ENCODE measurements at regions not wholly inside any gene's neighbourhood (a gene's known extent, or its start where the extent isn't known, plus 50 kb on each side); places are given as distances from the start of the nearest gene placed in this dataset.

GRCh38 chr13:30107521-30108136, 199.7 kb downstream of the KATNAL1 start:
- no peak for DNase-seq (ENCODE audit: low spot score)

GRCh38 chr13:30107121-30107520, 200.2 kb downstream of the KATNAL1 start:
- DNase-seq (ENCODE audit: low spot score) = no peak

- peak; percentile 26 for DNase-seq (ENCODE audit: low spot score)
Observed at GRCh38 chr13:30105381-30105780, 202.0 kb downstream of the KATNAL1 start.

GRCh38 chr13:30103161-30103840, 204.1 kb downstream of the KATNAL1 start:
- DNase-seq (ENCODE audit: low spot score) = no peak

- no peak for DNase-seq (ENCODE audit: low spot score)
Observed at GRCh38 chr13:30100226-30100625, 207.1 kb downstream of the KATNAL1 start.

GRCh38 chr13:30097701-30098100, 209.7 kb downstream of the KATNAL1 start:
- DNase-seq (ENCODE audit: low spot score) = no peak

GRCh38 chr13:30097089-30097488, 210.3 kb downstream of the KATNAL1 start:
- DNase-seq (ENCODE audit: low spot score) = no peak

GRCh38 chr13:30094015-30094414, 213.3 kb downstream of the KATNAL1 start:
- DNase-seq (ENCODE audit: low spot score) = no peak

- DNase-seq (ENCODE audit: low spot score) = no peak
Observed at GRCh38 chr13:30093236-30093635, 214.1 kb downstream of the KATNAL1 start.

GRCh38 chr13:30091691-30092090, 215.7 kb downstream of the KATNAL1 start:
- DNase-seq (ENCODE audit: low spot score) = no peak

- DNase-seq (ENCODE audit: low spot score) = no peak
Observed at GRCh38 chr13:30091035-30091434, 216.3 kb downstream of the KATNAL1 start.

- DNase-seq (ENCODE audit: low spot score) = no peak
Observed at GRCh38 chr13:30088312-30088855, 219.0 kb downstream of the KATNAL1 start.

GRCh38 chr13:30085087-30085486, 222.3 kb downstream of the KATNAL1 start:
- DNase-seq (ENCODE audit: low spot score) = no peak

- DNase-seq (ENCODE audit: low spot score) = no peak
Observed at GRCh38 chr13:30082391-30082790, 225.0 kb downstream of the KATNAL1 start.

- DNase-seq (ENCODE audit: low spot score) = no peak
Observed at GRCh38 chr13:30081331-30081730, 226.0 kb downstream of the KATNAL1 start.

GRCh38 chr13:30079501-30079900, 227.8 kb downstream of the KATNAL1 start:
- DNase-seq (ENCODE audit: low spot score) = no peak

- no peak for DNase-seq (ENCODE audit: low spot score)
Observed at GRCh38 chr13:30078059-30078458, 227.6 kb upstream of the UBL3 start.

- no peak for DNase-seq (ENCODE audit: low spot score)
Observed at GRCh38 chr13:30077240-30077735, 226.9 kb upstream of the UBL3 start.

GRCh38 chr13:30074955-30075614, 224.7 kb upstream of the UBL3 start:
- no peak for DNase-seq (ENCODE audit: low spot score)

- DNase-seq (ENCODE audit: low spot score) = no peak
Observed at GRCh38 chr13:30074431-30074830, 224.0 kb upstream of the UBL3 start.

- no peak for DNase-seq (ENCODE audit: low spot score)
Observed at GRCh38 chr13:30072818-30073186, 222.4 kb upstream of the UBL3 start.

- DNase-seq (ENCODE audit: low spot score) = no peak
Observed at GRCh38 chr13:30071969-30072817, 221.8 kb upstream of the UBL3 start.
